ENCODE measurements at regions not wholly inside any gene's neighbourhood (a gene's known extent, or its start where the extent isn't known, plus 50 kb on each side); places are given as distances from the start of the nearest gene placed in this dataset.

DNA sequence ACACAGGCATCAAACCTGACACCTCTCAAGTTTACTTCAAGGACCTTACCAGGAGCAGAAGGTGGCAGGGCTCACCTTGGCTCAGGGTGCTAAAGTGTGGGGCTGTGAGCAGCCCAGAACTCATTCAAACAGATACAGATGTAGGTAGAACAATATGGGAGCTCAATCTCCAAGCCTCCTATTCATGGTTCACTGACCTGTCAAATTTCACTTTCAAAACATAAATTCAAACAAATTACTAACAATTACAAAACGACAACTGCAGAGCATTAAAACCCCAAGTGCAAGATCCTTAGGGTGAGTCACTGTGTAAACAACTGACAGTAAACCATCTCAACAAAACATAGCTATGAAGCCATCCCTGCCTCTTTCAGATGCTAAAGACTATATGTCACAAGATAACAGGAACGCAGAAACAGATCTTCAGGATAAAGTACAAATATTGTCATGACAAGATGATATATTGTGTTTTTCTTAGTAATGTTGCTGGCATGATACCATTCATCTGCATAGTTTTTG lies 303.5 kb upstream of the ANO3 start:
- TF ChIP-seq, protein P1, sequence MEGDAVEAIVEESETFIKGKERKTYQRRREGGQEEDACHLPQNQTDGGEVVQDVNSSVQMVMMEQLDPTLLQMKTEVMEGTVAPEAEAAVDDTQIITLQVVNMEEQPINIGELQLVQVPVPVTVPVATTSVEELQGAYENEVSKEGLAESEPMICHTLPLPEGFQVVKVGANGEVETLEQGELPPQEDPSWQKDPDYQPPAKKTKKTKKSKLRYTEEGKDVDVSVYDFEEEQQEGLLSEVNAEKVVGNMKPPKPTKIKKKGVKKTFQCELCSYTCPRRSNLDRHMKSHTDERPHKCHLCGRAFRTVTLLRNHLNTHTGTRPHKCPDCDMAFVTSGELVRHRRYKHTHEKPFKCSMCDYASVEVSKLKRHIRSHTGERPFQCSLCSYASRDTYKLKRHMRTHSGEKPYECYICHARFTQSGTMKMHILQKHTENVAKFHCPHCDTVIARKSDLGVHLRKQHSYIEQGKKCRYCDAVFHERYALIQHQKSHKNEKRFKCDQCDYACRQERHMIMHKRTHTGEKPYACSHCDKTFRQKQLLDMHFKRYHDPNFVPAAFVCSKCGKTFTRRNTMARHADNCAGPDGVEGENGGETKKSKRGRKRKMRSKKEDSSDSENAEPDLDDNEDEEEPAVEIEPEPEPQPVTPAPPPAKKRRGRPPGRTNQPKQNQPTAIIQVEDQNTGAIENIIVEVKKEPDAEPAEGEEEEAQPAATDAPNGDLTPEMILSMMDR (IDR thresholded peaks at IDR 0.05; ENCODE audit: insufficient read depth, low read depth, low read length, missing control alignments), result no peak
- DNase-seq (ENCODE audit: low read depth), result peak; percentile 66
- H3K4me3 ChIP-seq (ENCODE audit: low read length), result no peak overlapping the region

DNA sequence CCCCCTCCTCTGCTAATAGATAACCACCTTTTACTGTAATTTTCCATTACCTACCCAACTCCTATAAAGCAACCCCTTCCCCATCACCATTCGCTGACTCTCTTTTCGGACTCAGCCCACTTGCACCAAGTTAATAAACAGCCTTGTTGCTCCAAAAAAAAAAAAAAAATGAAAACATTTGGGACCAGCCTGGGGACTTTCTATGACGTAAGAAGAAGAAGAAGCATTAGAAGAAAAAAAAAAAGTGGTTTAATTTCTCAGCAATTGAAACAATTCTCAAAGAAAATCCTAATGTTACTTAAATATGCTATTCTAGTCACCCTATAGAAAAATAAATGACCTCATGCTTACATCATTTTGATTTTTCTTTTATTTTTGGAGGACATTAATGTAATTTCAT lies 301.5 kb upstream of the ANO3 start:
- no peak for DNase-seq (ENCODE audit: low read depth)
- TF ChIP-seq, protein P1 (IDR thresholded peaks at IDR 0.05; ENCODE audit: insufficient read depth, low read depth, low read length, missing control alignments), result no peak
- no peak overlapping the region for H3K4me3 ChIP-seq (ENCODE audit: low read length)

DNA sequence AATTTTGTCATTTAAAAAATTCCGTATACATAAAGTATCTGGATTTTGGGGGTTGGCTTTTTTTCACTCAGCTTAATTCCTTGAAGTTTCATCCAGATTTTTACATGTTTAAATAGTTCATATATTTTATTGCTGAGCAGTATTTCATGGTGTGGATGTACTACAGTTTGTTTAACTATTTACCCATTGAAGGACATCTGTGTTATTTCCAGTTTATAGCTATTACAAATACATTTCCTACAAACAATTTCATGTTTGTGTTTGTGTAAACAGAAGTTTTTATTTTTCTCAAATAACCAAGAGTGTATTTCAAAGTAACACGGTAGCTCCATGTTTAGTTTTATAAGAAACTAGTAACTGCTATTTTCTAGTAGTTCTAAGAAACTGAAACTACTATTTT lies 299.7 kb upstream of the ANO3 start:
- DNase-seq (ENCODE audit: low read depth), result no peak

DNA sequence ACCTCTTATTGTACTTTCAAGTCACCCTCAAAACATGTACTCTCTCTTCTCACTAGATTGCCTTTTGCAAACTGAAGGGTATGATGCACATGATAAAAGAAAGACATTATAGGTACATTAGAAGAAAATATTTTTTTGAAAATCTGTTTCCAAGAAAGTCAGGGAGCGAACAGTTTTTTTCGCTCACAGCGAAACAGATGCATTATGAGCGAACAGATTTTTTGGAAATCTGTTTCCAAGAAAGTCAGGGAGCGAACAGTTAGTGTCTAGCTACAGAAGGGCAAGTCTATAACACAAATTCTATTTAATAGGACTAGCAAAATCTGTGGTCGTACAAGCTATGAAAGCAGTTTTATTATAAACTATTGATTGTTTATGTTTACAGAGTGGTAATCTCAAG lies 296.2 kb upstream of the ANO3 start:
- TF ChIP-seq, protein P1 (IDR thresholded peaks at IDR 0.05; ENCODE audit: insufficient read depth, low read depth, low read length, missing control alignments), result no peak
- H3K4me3 ChIP-seq (ENCODE audit: low read length), result no peak overlapping the region
- DNase-seq (ENCODE audit: low read depth), result no peak

More for the DNA sequence above, 299.7 kb upstream of the ANO3 start:
- TF ChIP-seq, protein P1 (IDR thresholded peaks at IDR 0.05; ENCODE audit: insufficient read depth, low read depth, low read length, missing control alignments), result no peak
- H3K4me3 ChIP-seq (ENCODE audit: low read length), result no peak overlapping the region

DNA sequence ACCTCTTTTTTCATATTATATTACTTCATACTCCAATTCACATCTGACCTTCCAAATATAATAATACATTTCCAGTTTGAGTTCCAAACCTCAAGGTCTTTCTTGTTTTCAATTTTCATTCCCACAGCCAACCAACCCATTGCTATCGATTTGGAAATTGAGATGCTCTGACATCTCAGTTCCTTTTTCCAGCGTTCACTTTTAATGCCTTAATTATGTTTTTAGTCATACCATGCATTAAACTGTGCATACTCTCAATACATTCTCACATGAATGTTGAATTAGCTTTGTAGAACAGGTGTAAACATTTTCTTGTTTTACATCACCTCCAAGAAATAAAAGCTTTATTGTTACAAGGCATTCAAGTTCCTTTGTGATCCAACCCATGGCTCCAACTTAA lies 294.2 kb upstream of the ANO3 start:
- TF ChIP-seq, protein P1 (IDR thresholded peaks at IDR 0.05; ENCODE audit: insufficient read depth, low read depth, low read length, missing control alignments), result no peak
- DNase-seq (ENCODE audit: low read depth), result no peak
- no peak overlapping the region for H3K4me3 ChIP-seq (ENCODE audit: low read length)

DNA sequence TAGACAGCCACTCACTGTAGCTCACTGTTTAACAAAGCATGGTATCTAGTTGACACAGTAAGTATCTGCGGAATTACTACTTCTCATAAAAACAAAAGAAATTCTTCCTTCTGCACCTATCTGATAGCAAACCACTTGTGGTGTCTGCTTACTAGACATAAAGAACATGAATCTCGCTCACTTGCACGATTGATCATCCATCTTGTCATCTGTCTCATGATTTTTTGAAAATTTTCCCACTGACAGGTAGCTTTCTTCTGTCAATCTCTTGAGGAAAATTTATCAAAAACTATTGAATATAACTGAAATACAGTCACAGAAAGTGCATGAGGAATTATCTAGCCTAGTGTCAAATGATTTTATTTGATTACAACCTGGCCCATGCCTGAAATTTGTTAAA lies 291.6 kb upstream of the ANO3 start:
- DNase-seq (ENCODE audit: low read depth), result no peak
- TF ChIP-seq, protein P1 (IDR thresholded peaks at IDR 0.05; ENCODE audit: insufficient read depth, low read depth, low read length, missing control alignments), result no peak
- no peak overlapping the region for H3K4me3 ChIP-seq (ENCODE audit: low read length)

DNA sequence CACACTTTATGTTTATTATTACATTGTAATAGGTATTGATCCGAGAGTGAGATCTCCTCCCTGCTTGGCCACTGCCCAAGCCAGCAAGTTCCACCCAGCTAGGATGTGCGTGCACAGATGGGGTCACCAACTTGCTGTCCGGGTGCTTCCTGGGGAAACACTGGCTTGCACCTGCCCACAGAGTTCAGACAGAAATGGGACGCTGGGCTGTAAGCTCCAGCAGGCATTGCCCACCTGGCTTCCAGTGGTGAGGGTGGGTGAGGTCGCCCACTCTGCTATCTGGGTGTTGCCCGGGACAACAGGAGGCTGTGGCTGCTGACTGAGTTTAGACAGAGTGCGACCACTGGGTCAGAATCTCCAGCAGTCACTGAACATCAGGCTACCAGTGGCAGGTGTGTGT lies 289.8 kb upstream of the ANO3 start:
- H3K4me3 ChIP-seq (ENCODE audit: low read length), result no peak overlapping the region
- TF ChIP-seq, protein P1 (IDR thresholded peaks at IDR 0.05; ENCODE audit: insufficient read depth, low read depth, low read length, missing control alignments), result no peak
- DNase-seq (ENCODE audit: low read depth), result no peak

Data from epithelial cell of esophagus (primary cell).